ENCODE measurements at regions not wholly inside any gene's neighbourhood (a gene's known extent, or its start where the extent isn't known, plus 50 kb on each side); places are given as distances from the start of the nearest gene placed in this dataset.
"Not testable (repeated sequence)": the region's sequence is repeated elsewhere in the genome, so short reads cannot be mapped to it uniquely, and the experiment has no call there.

GRCh38 chr2:91525587-91525986 is 2834.1 kb downstream of the RPIA start:
- TF ChIP-seq EZH2 (IDR thresholded peaks at IDR 0.05; ENCODE audit: low read depth); CTCF (conservative IDR thresholded peaks at IDR 0.05): not testable (repeated sequence)
